Naive thymus-derived CD4-positive, alpha-beta T cell (primary cell): ENCODE measurements at regions not wholly inside any gene's neighbourhood (a gene's known extent, or its start where the extent isn't known, plus 50 kb on each side); places are given as distances from the start of the nearest gene placed in this dataset.

Experiments used
- ATAC-seq: fragments of 150-1000 bp; cut with Tn5 transposase; 2 replicates; pipeline ENCODE4 v1.10.0; 2021; ENCODE audit warnings: mild to moderate bottlenecking, moderate library complexity
- CTCF ChIA-PET: fragments of 350-600 bp; sonication (Branson Sonifier 250); formaldehyde crosslinking; loops from one replicate; lab custom pipeline; 2021; ENCODE audit warnings: antibody characterized with exemption; lab: Charles Lee
- POLR2A ChIA-PET: fragments of 350-600 bp; sonication (Branson Sonifier 250); formaldehyde crosslinking; loops from one replicate; lab custom pipeline; 2021; ENCODE audit warnings: antibody characterized with exemption, inconsistent platforms; lab: Charles Lee
- DNase-seq, 9 donors: peaks; one replicate each; pipeline versions ENCODE4 v3.0.0 to v3.0.0-alpha.2; 2020 to 2022; ENCODE audit warnings: mixed read lengths in 1 of 9
- H3K27ac ChIP-seq: one replicate; pipeline ENCODE4 v1.7.0; 2013; ENCODE audit warnings: mild to moderate bottlenecking, low read depth, low read length, moderate library complexity
- H3K27me3 ChIP-seq, 2 donors: one replicate each; pipeline ENCODE4 v1.7.0; 2013; ENCODE audit warnings: low read length in 2 of 2, mild to moderate bottlenecking in 2 of 2, moderate library complexity in 2 of 2; ENCODE audit not compliant: control insufficient read depth in 2 of 2, insufficient read depth in 2 of 2
- H3K36me3 ChIP-seq, 3 experiments: 1 replicate in 2 of 3; 2 replicates in 1 of 3; pipeline ENCODE4 v1.7.0; 2013; ENCODE audit warnings: low read length in 3 of 3, mild to moderate bottlenecking in 3 of 3, moderate library complexity in 1 of 3; ENCODE audit not compliant: insufficient read depth in 3 of 3, control insufficient read depth in 2 of 3
- H3K4me1 ChIP-seq, 2 donors: one replicate each; pipeline ENCODE4 v1.7.0; 2013; ENCODE audit warnings: low read length in 2 of 2, mild to moderate bottlenecking in 2 of 2, moderate library complexity in 1 of 2; ENCODE audit not compliant: control insufficient read depth in 2 of 2, insufficient read depth in 2 of 2
- H3K4me3 ChIP-seq: 2 replicates; pipeline ENCODE4 v1.7.0; 2013; ENCODE audit warnings: mild to moderate bottlenecking, low read length
- H3K9me3 ChIP-seq, 3 experiments: 1 replicate in 2 of 3; 2 replicates in 1 of 3; pipeline ENCODE4 v1.7.0; 2013; ENCODE audit warnings: low read length in 3 of 3; ENCODE audit not compliant: control insufficient read depth in 2 of 3
- H3K27ac Mint-ChIP-seq, 9 donors: one replicate each; pipeline ENCODE4 v1.8.0; 2020 to 2022; ENCODE audit warnings: mixed read lengths in 9 of 9, mild to moderate bottlenecking in 8 of 9, moderate library complexity in 5 of 9, inconsistent platforms in 2 of 9
- H3K27me3 Mint-ChIP-seq, 5 donors: one replicate each; pipeline ENCODE4 v1.8.0; 2021 to 2022; ENCODE audit warnings: mixed read lengths in 5 of 5, mild to moderate bottlenecking in 1 of 5
- H3K36me3 Mint-ChIP-seq, 5 donors: one replicate each; pipeline ENCODE4 v1.8.0; 2020 to 2022; ENCODE audit warnings: mixed read lengths in 5 of 5, mild to moderate bottlenecking in 3 of 5, inconsistent platforms in 1 of 5
- H3K4me1 Mint-ChIP-seq, 7 donors: one replicate each; pipeline ENCODE4 v1.8.0; 2020 to 2022; ENCODE audit warnings: mixed read lengths in 7 of 7, mild to moderate bottlenecking in 3 of 7, inconsistent platforms in 1 of 7
- H3K4me3 Mint-ChIP-seq, 10 donors: one replicate each; pipeline ENCODE4 v1.8.0; 2020 to 2022; ENCODE audit warnings: mild to moderate bottlenecking in 10 of 10, mixed read lengths in 10 of 10, moderate library complexity in 6 of 10, inconsistent platforms in 2 of 10
- H3K9me3 Mint-ChIP-seq, 11 donors: one replicate each; pipeline ENCODE4 v1.8.0; 2020 to 2022; ENCODE audit warnings: mixed read lengths in 11 of 11, mild to moderate bottlenecking in 4 of 11, inconsistent platforms in 1 of 11, moderate library complexity in 1 of 11
- intact Hi-C, 2 donors: fragments of 100-400 bp; cut with micrococcal nuclease; formaldehyde crosslinking; loops; one replicate each; pipeline ENCODE4 v1.15.1; 2023

DNA sequence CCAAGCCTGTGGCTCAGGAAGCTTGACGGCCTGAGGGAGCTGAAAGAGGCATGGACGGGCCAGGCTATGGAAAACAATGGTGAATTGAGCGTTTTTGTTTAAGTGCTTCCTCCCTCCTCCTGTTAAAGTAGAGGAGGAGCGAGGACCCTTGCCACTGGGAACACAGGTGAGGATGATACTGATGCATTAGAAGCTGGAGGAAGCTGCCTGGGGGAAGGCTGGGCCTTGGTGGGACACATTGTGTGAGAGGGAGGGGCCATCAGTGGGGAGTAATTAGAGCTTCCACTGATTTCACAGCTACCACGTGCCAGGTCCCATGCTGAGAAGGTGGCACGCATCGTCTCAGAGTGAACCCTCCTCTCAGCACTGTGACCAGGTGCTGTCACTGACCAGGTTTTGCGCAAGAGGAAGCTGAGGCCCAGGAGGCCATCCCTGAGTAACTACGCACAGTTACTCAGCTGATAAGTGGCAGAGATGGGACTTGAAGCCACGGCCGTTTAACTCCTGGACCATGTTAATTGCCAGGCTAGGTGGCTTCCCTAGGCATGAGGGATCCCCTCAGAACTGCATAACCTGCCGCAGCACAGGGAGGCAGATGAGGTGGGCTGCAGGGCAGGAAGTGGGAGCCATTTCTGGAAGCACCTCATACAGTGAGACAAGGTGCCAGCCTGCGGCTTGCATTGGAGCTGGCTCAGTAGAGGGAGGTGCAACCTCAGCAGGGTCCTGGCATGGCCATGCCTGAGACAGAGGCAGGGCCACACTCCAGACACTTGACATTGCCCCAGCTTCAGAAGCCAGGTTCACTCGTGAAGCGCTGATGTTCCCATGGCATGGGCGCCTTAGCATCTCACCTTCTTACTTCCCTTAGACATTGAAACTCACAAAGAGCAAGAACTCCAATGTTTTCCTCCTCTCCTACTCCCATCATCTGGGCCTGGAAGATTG lies 195.3 kb upstream of the MVB12B start:
- H3K27ac ChIP-seq: no peak overlapping the region
- H3K27me3 Mint-ChIP-seq: peaks cover 12 to 64% (median 53%) of the 10 kb centered on the region in 5 donors
- intact Hi-C loops: no loop called here
- ATAC-seq (no peak), DNase-seq (no peak)
- no peaks in the 10 kb centered on the region for H3K9me3 ChIP-seq
- peaks cover 0 to 16% (median 9%) of the 10 kb centered on the region in 11 donors for H3K9me3 Mint-ChIP-seq
- ChIA-PET POLR2A (no interaction called here), CTCF (no interaction called here)
- H3K4me1 ChIP-seq: no peaks in the 10 kb centered on the region
- H3K36me3 Mint-ChIP-seq: peaks cover 0 to 7% (median 0%) of the 10 kb centered on the region in 5 donors
- H3K4me3 ChIP-seq: no peak overlapping the region
- H3K4me3 Mint-ChIP-seq: no peak overlapping the region
- H3K27ac Mint-ChIP-seq: no peak overlapping the region
- no peaks in the 10 kb centered on the region for H3K36me3 ChIP-seq
- H3K27me3 ChIP-seq: no peaks in the 10 kb centered on the region
- peaks cover 0 to 2% (median 0%) of the 10 kb centered on the region in 7 donors for H3K4me1 Mint-ChIP-seq

GRCh38 chr9:126132746-126133145 lies 193.9 kb upstream of the MVB12B start:
- Mint-ChIP-seq H3K27me3 (peaks cover 9 to 52% (median 44%) of the 10 kb centered on the region in 5 donors), H3K36me3 (peaks cover 0 to 7% (median 2%) of the 10 kb centered on the region in 5 donors), H3K9me3 (peaks cover 2 to 30% (median 13%) of the 10 kb centered on the region in 11 donors), H3K4me3 (no peak overlapping the region), H3K4me1 (peaks cover 0 to 2% (median 0%) of the 10 kb centered on the region in 7 donors), H3K27ac (no peak overlapping the region)
- H3K27ac ChIP-seq: no peak overlapping the region
- DNase-seq: no peak
- CTCF ChIA-PET: no interaction called here
- POLR2A ChIA-PET: no interaction called here
- H3K9me3 ChIP-seq: peaks cover 0 to 4% (median 0%) of the 10 kb centered on the region in 3 experiments
- no peak overlapping the region for H3K4me3 ChIP-seq
- ATAC-seq: no peak
- H3K36me3 ChIP-seq: no peaks in the 10 kb centered on the region
- no peaks in the 10 kb centered on the region for H3K4me1 ChIP-seq
- no peaks in the 10 kb centered on the region for H3K27me3 ChIP-seq
- intact Hi-C loops: no loop called here

DNA sequence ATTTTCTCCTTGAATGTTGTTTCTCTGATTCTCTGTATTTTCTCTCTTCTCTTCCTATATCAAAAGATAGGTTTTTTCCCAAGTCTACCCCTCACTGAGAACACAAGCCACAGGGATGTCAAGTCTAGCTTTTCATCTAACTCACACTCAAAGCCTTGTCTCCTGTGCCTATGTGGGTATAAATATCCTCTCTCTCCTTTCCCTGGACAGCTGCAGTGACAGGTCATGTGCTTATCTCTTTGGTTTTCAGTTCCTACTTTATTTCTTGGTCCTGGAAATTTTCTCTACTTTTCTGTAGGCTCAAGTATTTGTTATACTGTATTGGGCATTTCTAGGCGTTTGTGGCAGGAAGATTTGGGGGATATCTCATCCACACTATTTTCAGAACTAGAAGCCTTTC lies 182.4 kb upstream of the MVB12B start:
- peaks cover 34 to 58% (median 36%) of the 10 kb centered on the region in 5 donors for H3K27me3 Mint-ChIP-seq
- no peak overlapping the region for H3K27ac Mint-ChIP-seq
- DNase-seq (no peak), ATAC-seq (no peak)
- H3K36me3 Mint-ChIP-seq: peaks cover 0 to 4% (median 0%) of the 10 kb centered on the region in 5 donors
- no peak overlapping the region for H3K27ac ChIP-seq
- H3K4me1 ChIP-seq: no peaks in the 10 kb centered on the region
- peaks cover 0 to 9% (median 4%) of the 10 kb centered on the region in 7 donors for H3K4me1 Mint-ChIP-seq
- intact Hi-C loops: no loop called here
- peaks cover 3 to 33% (median 12%) of the 10 kb centered on the region in 11 donors for H3K9me3 Mint-ChIP-seq
- no peaks in the 10 kb centered on the region for H3K36me3 ChIP-seq
- ChIA-PET CTCF (no interaction called here), POLR2A (no interaction called here)
- H3K4me3 Mint-ChIP-seq: no peak overlapping the region
- H3K27me3 ChIP-seq: no peaks in the 10 kb centered on the region
- no peak overlapping the region for H3K4me3 ChIP-seq
- H3K9me3 ChIP-seq: no peaks in the 10 kb centered on the region

DNA sequence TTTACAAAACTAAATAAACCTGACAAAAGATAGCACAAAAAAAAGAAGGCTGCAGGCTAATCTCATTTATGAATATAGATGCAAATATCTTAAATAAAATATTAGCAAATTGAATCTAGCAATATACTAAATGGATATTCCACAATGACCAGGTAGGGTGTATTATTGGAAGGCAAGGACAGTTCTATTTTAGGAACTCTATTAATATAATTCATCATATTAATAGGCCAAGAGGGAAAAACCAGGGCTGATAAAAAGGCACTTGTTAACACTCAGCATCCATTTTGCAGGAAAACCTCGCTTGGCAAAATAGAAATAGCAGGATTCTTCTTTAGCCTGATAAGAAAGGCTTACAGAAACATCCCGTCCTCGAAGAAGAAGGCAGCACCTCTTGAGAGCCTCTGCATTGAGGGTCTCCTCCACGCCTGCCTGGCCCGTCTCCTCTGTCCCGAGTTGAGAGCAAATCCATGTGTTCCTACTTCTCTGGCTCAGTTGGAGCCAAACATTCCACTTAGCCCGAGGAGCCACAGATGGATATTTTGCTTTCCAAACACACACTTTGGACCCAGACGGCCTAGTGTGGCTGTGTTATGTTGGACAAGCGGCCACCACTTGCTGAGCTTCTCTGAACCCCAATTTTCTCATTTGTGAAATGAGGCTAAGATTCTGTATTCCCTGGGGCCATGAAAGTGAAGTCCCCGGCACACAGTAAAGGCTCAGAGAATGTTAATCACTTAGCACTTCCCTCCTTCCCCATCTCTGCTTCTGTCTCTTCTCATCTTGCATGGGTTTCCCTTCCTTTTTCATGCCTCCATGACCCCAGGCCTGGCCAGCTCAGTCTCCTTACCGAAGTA lies 181.8 kb upstream of the MVB12B start:
- Histone ChIP-seq H3K27ac (no peak overlapping the region), H3K9me3 (no peaks in the 10 kb centered on the region), H3K27me3 (no peaks in the 10 kb centered on the region), H3K4me1 (no peaks in the 10 kb centered on the region), H3K4me3 (no peak overlapping the region), H3K36me3 (no peaks in the 10 kb centered on the region)
- intact Hi-C loops: loop anchor here in 1 of 2 donors (5.0 kb wide), 1 partner anchor 347 kb away; no protein-coding TSS in a partner anchor
- H3K4me1 Mint-ChIP-seq: peaks cover 0 to 9% (median 4%) of the 10 kb centered on the region in 7 donors
- ChIA-PET POLR2A (no interaction called here), CTCF (interaction anchor here (0.7 kb wide), 2 partner anchors 45 to 381 kb away, joined by 4 to 5 read pairs; no protein-coding TSS in a partner anchor)
- H3K4me3 Mint-ChIP-seq: no peak overlapping the region
- H3K27ac Mint-ChIP-seq: no peak overlapping the region
- peaks cover 31 to 57% (median 36%) of the 10 kb centered on the region in 5 donors for H3K27me3 Mint-ChIP-seq
- peaks cover 0 to 27% (median 6%) of the 10 kb centered on the region in 11 donors for H3K9me3 Mint-ChIP-seq
- ATAC-seq (no peak), DNase-seq (no peak)
- H3K36me3 Mint-ChIP-seq: peaks cover 0 to 4% (median 0%) of the 10 kb centered on the region in 5 donors

GRCh38 chr9:126145887-126146253 lies 180.8 kb upstream of the MVB12B start:
- peaks cover 31 to 54% (median 36%) of the 10 kb centered on the region in 5 donors for H3K27me3 Mint-ChIP-seq
- peaks cover 0 to 20% (median 5%) of the 10 kb centered on the region in 11 donors for H3K9me3 Mint-ChIP-seq
- H3K27ac ChIP-seq: no peak overlapping the region
- H3K36me3 Mint-ChIP-seq: peaks cover 0 to 4% (median 0%) of the 10 kb centered on the region in 5 donors
- H3K27me3 ChIP-seq: no peaks in the 10 kb centered on the region
- POLR2A ChIA-PET: no interaction called here
- H3K36me3 ChIP-seq: no peaks in the 10 kb centered on the region
- H3K27ac Mint-ChIP-seq: no peak overlapping the region
- CTCF ChIA-PET: interaction anchor here (0.7 to 1.0 kb wide), 3 partner anchors 44 to 380 kb away, joined by 4 to 6 read pairs (median 5); no protein-coding TSS in a partner anchor
- H3K4me1 ChIP-seq: no peaks in the 10 kb centered on the region
- no peak overlapping the region for H3K4me3 ChIP-seq
- DNase-seq (no peak), ATAC-seq (no peak)
- peaks cover 0 to 9% (median 4%) of the 10 kb centered on the region in 7 donors for H3K4me1 Mint-ChIP-seq
- no peaks in the 10 kb centered on the region for H3K9me3 ChIP-seq
- H3K4me3 Mint-ChIP-seq: no peak overlapping the region
- intact Hi-C loops: loop anchor here (2.0 to 5.0 kb wide), 2 partner anchors 345 to 346 kb away; no protein-coding TSS in a partner anchor
